ENCODE measurements at regions not wholly inside any gene's neighbourhood (a gene's known extent, or its start where the extent isn't known, plus 50 kb on each side); places are given as distances from the start of the nearest gene placed in this dataset.
"Not testable (repeated sequence)": the region's sequence is repeated elsewhere in the genome, so short reads cannot be mapped to it uniquely, and the experiment has no call there.

DNA sequence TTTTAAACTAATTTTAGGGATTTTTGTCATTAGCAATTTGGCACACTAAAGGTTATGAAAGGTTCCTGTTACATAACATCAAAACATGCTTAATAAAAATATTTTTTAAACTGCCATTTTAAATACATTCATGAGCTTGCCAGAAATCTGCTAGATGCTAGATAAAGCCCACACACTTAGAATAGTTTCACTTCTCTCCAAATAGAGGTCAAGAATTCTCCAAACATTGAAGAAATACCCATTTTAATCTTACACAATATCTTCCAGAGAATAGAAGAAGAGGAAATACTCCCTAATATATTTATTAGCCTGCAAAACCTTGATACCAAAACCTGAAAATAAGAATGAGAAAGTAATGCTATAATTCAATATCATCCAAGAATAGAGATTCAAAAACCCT lies 247.5 kb downstream of the PTH2R start:
- intact Hi-C loops (cut with DNase I) = no loop called here

DNA sequence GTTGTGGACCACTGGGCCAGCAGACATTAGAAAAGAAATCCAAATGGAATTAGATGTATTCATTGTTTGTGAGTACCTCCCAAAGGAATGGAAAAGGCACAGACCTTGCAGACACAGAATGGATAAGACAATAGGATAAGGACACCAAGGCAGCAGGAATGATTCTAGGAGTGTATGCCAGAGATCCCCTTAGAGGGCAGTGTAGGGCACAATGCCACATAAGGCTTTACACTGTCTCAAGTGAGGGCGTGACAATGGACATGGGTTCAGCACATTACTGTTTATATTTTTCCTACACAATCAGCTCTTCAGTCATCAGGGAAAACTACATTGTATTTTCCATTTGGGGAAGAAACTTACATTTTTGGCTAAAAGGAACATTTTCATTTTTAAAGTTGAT lies 250.9 kb downstream of the PTH2R start:
- H3K27me3 ChIP-seq (ENCODE audit: control insufficient read depth in 1 of 2, insufficient read depth in 2 of 2, low read length in 1 of 2) = no peaks in the 10 kb centered on the region
- no peaks in the 10 kb centered on the region for H3K36me3 ChIP-seq (ENCODE audit: control insufficient read depth in 1 of 2, insufficient read depth in 2 of 2, low read length in 1 of 2)
- DNase-seq = no peak
- no peak overlapping the region for H3K4me3 ChIP-seq (ENCODE audit: low read length in 2 of 2)
- 73 to 78% methylated on average over 1 of the region's 1 CpG for WGBS, 2 donors
- no peak overlapping the region for H3K27ac ChIP-seq (ENCODE audit: low read depth in 1 of 2, low read length in 2 of 2)
- H3K9me3 ChIP-seq (ENCODE audit: control insufficient read depth, low read length) = no peaks in the 10 kb centered on the region
- intact Hi-C loops (cut with DNase I) = no loop called here
- no peak for ATAC-seq (ENCODE audit: low FRiP score)
- no peaks in the 10 kb centered on the region for H3K4me1 ChIP-seq (ENCODE audit: control insufficient read depth in 1 of 2, insufficient read depth in 2 of 2, low read length in 2 of 2)

More for the DNA sequence above, 247.5 kb downstream of the PTH2R start:
- H3K4me1 ChIP-seq (ENCODE audit: control insufficient read depth in 1 of 2, insufficient read depth in 2 of 2, low read length in 2 of 2) = no peaks in the 10 kb centered on the region
- no peak overlapping the region for H3K4me3 ChIP-seq (ENCODE audit: low read length in 2 of 2)
- no peaks in the 10 kb centered on the region for H3K27me3 ChIP-seq (ENCODE audit: control insufficient read depth in 1 of 2, insufficient read depth in 2 of 2, low read length in 1 of 2)
- ATAC-seq (ENCODE audit: low FRiP score) (no peak), DNase-seq (no peak)
- H3K9me3 ChIP-seq (ENCODE audit: control insufficient read depth, low read length) = no peaks in the 10 kb centered on the region
- no peak overlapping the region for H3K27ac ChIP-seq (ENCODE audit: low read depth in 1 of 2, low read length in 2 of 2)
- H3K36me3 ChIP-seq (ENCODE audit: control insufficient read depth in 1 of 2, insufficient read depth in 2 of 2, low read length in 1 of 2) = no peaks in the 10 kb centered on the region

DNA sequence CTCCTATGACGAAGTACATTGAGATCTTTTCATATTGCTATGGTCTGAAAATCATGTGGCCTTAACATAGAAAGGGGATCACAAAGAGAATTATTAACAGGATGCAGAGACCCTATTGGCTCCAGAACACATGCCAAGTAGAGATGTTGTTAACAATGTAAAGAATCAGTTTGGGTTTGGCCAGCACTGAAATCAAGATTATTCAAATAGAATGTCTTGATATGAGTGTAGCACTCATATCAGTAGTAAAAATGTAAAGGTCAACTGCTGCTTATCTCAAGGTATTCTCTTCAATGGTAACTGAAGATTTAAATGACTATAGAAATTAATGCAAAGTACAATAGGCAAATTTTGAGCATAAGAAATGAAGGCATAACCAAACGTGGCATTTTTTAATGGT lies 262.8 kb downstream of the PTH2R start:
- Histone ChIP-seq H3K4me1 (ENCODE audit: control insufficient read depth in 1 of 2, insufficient read depth in 2 of 2, low read length in 2 of 2) (no peaks in the 10 kb centered on the region), H3K36me3 (ENCODE audit: control insufficient read depth in 1 of 2, insufficient read depth in 2 of 2, low read length in 1 of 2) (no peaks in the 10 kb centered on the region), H3K4me3 (ENCODE audit: low read length in 2 of 2) (no peak overlapping the region), H3K27ac (ENCODE audit: low read depth in 1 of 2, low read length in 2 of 2) (no peak overlapping the region), H3K9me3 (ENCODE audit: control insufficient read depth, low read length) (no peaks in the 10 kb centered on the region), H3K27me3 (ENCODE audit: control insufficient read depth in 1 of 2, insufficient read depth in 2 of 2, low read length in 1 of 2) (no peaks in the 10 kb centered on the region)
- DNase-seq (no peak), ATAC-seq (ENCODE audit: low FRiP score) (no peak)
- intact Hi-C loops (cut with DNase I) = no loop called here
- WGBS, 2 donors = 73 to 75% methylated on average over 2 of the region's 2 CpGs

DNA sequence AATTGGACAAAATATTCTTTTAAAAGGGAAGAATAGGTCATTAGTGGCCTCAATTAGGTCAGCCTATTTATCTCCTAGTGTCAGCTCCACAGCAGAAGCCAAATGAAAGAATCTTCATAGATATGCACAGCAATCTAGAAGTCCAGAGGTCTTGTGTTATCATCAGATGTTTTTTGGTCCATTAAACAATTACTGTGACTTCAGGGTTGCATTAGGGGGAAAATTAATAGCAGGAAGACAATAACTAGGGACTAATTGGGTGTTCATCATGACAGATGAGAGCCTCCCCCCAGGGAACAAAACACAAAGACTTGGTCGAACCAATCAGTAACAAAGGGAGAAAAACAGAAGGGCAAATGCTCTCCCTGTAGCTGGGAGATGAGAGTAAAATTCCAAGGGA lies 264.7 kb downstream of the PTH2R start:
- Histone ChIP-seq H3K27ac (ENCODE audit: low read depth in 1 of 2, low read length in 2 of 2) (no peak overlapping the region), H3K27me3 (ENCODE audit: control insufficient read depth in 1 of 2, insufficient read depth in 2 of 2, low read length in 1 of 2) (no peaks in the 10 kb centered on the region), H3K4me1 (ENCODE audit: control insufficient read depth in 1 of 2, insufficient read depth in 2 of 2, low read length in 2 of 2) (no peaks in the 10 kb centered on the region), H3K4me3 (ENCODE audit: low read length in 2 of 2) (no peak overlapping the region), H3K36me3 (ENCODE audit: control insufficient read depth in 1 of 2, insufficient read depth in 2 of 2, low read length in 1 of 2) (no peaks in the 10 kb centered on the region), H3K9me3 (ENCODE audit: control insufficient read depth, low read length) (no peaks in the 10 kb centered on the region)
- ATAC-seq (ENCODE audit: low FRiP score) (no peak), DNase-seq (no peak)
- 0 to 8% methylated on average over 1 of the region's 1 CpG for WGBS, 2 donors
- intact Hi-C loops (cut with DNase I) = no loop called here

DNA sequence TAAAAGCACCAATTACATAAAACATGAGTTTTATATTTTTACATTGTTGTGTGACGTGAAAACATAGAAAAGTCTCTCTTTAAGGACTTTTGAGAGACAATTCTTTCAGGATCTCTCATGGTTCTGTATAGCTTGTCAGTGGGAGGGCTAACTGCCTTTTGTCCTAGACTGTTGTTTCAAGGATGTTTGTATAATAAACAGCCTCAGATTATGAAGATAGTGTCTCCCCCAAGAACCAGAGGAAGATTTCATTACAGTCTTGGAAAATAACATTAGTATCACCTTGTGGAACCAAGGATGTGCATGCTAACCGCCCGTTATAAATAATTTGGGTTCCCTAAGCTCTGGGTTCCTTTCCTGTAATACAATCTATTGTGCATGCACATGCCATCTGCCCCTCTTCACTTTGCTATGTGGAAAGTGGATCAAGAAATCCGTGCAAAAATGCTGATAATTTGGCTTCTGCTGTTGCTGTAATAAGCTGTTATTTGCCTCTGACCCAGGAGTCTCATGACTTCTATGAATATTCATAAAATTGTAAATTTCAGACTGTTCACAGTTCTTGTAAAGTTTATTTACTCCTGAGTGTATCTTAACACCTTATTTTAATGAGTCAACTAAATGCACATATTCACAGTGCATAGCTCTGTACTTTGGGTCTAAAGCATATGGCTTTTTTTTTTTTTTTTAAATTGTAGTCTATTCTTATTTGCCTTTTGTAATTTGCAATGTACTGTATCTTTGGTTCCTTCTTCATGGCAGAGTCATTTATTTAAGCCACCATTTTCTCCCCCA lies 265.5 kb downstream of the PTH2R start:
- intact Hi-C loops (cut with DNase I) = no loop called here
- Histone ChIP-seq H3K4me1 (ENCODE audit: control insufficient read depth in 1 of 2, insufficient read depth in 2 of 2, low read length in 2 of 2) (no peaks in the 10 kb centered on the region), H3K9me3 (ENCODE audit: control insufficient read depth, low read length) (no peaks in the 10 kb centered on the region), H3K36me3 (ENCODE audit: control insufficient read depth in 1 of 2, insufficient read depth in 2 of 2, low read length in 1 of 2) (no peaks in the 10 kb centered on the region), H3K27me3 (ENCODE audit: control insufficient read depth in 1 of 2, insufficient read depth in 2 of 2, low read length in 1 of 2) (no peaks in the 10 kb centered on the region), H3K4me3 (ENCODE audit: low read length in 2 of 2) (no peak overlapping the region), H3K27ac (ENCODE audit: low read depth in 1 of 2, low read length in 2 of 2) (no peak overlapping the region)
- no peak for ATAC-seq (ENCODE audit: low FRiP score)
- WGBS, 2 donors = 57 to 58% methylated on average over 4 of the region's 4 CpGs
- no peak for DNase-seq

DNA sequence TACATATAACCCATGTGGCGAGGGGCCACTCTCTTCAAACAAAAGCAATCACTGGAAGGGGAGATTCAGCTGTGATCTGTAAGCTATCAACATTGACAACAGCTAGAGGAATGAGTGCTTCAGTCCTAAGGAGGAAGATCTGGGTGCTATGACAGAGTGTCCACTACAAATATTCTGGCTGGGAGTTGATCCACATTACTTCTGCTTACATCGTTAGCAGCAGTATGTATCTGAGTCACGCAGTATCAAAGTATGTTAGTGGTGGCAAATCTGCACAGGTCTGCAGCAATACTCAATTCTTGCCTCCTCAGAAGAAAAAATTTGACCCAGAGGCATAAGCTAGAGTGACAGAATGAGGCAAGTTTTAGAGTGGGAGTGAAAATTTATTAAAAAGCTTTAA lies 267.0 kb downstream of the PTH2R start:
- WGBS, 2 donors = 84 to 88% methylated on average over 3 of the region's 3 CpGs

DNA sequence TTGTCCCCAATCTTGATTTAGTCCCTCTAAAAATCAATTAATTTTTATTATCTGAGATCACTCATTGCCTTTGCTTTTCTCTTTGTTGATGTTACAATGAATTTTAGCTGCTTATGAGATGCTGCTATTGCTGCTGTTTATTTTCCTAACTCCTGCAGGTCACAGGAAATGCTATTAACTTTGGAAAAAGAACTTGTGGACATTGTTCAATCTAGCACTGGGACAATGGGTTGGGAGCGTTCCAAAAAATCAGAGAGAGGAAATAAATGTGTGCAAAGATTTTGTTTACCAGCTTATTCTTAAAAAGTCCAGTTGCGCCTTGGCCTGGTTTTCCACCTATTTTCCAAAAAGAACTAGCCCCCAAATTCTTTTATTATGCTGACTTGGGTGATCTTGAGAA lies 268.3 kb downstream of the PTH2R start:
- intact Hi-C loops (cut with DNase I) = no loop called here
- no peaks in the 10 kb centered on the region for H3K9me3 ChIP-seq (ENCODE audit: control insufficient read depth, low read length)
- DNase-seq = no peak
- H3K4me1 ChIP-seq (ENCODE audit: control insufficient read depth in 1 of 2, insufficient read depth in 2 of 2, low read length in 2 of 2) = no peaks in the 10 kb centered on the region
- no peak overlapping the region for H3K4me3 ChIP-seq (ENCODE audit: low read length in 2 of 2)
- WGBS, 2 donors = 82 to 84% methylated on average over 2 of the region's 2 CpGs
- no peak overlapping the region for H3K27ac ChIP-seq (ENCODE audit: low read depth in 1 of 2, low read length in 2 of 2)
- no peaks in the 10 kb centered on the region for H3K27me3 ChIP-seq (ENCODE audit: control insufficient read depth in 1 of 2, insufficient read depth in 2 of 2, low read length in 1 of 2)
- ATAC-seq (ENCODE audit: low FRiP score) = no peak
- no peaks in the 10 kb centered on the region for H3K36me3 ChIP-seq (ENCODE audit: control insufficient read depth in 1 of 2, insufficient read depth in 2 of 2, low read length in 1 of 2)

More for the DNA sequence above, 267.0 kb downstream of the PTH2R start:
- intact Hi-C loops (cut with DNase I) = no loop called here
- no peak for ATAC-seq (ENCODE audit: low FRiP score)
- no peaks in the 10 kb centered on the region for H3K4me1 ChIP-seq (ENCODE audit: control insufficient read depth in 1 of 2, insufficient read depth in 2 of 2, low read length in 2 of 2)
- no peaks in the 10 kb centered on the region for H3K27me3 ChIP-seq (ENCODE audit: control insufficient read depth in 1 of 2, insufficient read depth in 2 of 2, low read length in 1 of 2)
- H3K27ac ChIP-seq (ENCODE audit: low read depth in 1 of 2, low read length in 2 of 2) = no peak overlapping the region
- no peaks in the 10 kb centered on the region for H3K36me3 ChIP-seq (ENCODE audit: control insufficient read depth in 1 of 2, insufficient read depth in 2 of 2, low read length in 1 of 2)
- H3K4me3 ChIP-seq (ENCODE audit: low read length in 2 of 2) = no peak overlapping the region
- DNase-seq = no peak
- no peaks in the 10 kb centered on the region for H3K9me3 ChIP-seq (ENCODE audit: control insufficient read depth, low read length)

DNA sequence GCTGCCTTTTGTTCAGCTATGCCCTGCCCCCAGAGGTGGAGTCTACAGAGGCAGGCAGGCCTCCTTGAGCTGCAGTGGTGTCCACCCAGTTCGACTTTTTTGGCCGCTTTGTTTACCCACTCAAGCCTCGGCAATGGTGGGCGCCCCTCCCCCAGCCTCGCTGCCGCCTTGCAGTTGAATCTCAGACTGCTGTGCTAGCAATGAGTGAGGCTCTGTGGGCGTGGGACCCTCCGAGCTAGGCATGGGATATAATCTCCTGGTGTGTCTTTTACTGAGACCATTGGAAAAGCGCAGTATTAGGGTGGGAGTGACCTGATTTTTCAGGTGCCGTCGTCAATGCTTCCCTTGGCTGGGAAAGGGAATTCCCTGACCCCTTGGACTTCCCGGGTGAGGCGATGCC lies 279.3 kb downstream of the PTH2R start:
- not testable (repeated sequence) for H3K36me3 ChIP-seq (ENCODE audit: control insufficient read depth in 1 of 2, insufficient read depth in 2 of 2, low read length in 1 of 2); ATAC-seq (ENCODE audit: low FRiP score)
- peak in 1 of 2 donors; percentile 57 for DNase-seq

DNA sequence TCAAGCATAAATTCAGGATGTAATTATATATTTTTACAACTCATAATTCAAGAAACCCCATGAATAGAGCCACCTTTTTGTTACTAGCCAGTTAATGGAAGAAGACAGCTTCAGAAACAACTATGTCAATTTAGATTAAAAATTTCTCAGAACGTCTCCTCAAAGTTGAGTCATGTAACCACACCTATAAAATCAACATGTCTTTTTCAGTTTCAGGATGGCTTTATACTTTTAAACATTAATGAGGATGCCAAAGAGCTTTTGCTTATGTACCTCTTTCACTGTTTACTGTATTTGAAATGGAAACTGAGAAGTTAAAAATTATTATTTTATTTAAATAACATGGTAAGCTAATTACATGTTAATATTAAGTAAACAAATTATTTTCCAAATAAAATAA lies 280.1 kb downstream of the PTH2R start:
- no peak for ATAC-seq (ENCODE audit: low FRiP score)
- intact Hi-C loops (cut with DNase I) = no loop called here
- DNase-seq = no peak
- Histone ChIP-seq H3K36me3 (ENCODE audit: control insufficient read depth in 1 of 2, insufficient read depth in 2 of 2, low read length in 1 of 2) (no peaks in the 10 kb centered on the region), H3K4me1 (ENCODE audit: control insufficient read depth in 1 of 2, insufficient read depth in 2 of 2, low read length in 2 of 2) (no peaks in the 10 kb centered on the region), H3K4me3 (ENCODE audit: low read length in 2 of 2) (no peak overlapping the region), H3K27ac (ENCODE audit: low read depth in 1 of 2, low read length in 2 of 2) (no peak overlapping the region), H3K9me3 (ENCODE audit: control insufficient read depth, low read length) (no peaks in the 10 kb centered on the region), H3K27me3 (ENCODE audit: control insufficient read depth in 1 of 2, insufficient read depth in 2 of 2, low read length in 1 of 2) (no peaks in the 10 kb centered on the region)
- 77 to 82% methylated on average over 1 of the region's 1 CpG for WGBS, 2 donors

More for the DNA sequence above, 279.3 kb downstream of the PTH2R start:
- H3K27me3 ChIP-seq (ENCODE audit: control insufficient read depth in 1 of 2, insufficient read depth in 2 of 2, low read length in 1 of 2); H3K4me1 ChIP-seq (ENCODE audit: control insufficient read depth in 1 of 2, insufficient read depth in 2 of 2, low read length in 2 of 2); H3K4me3 ChIP-seq (ENCODE audit: low read length in 2 of 2); H3K9me3 ChIP-seq (ENCODE audit: control insufficient read depth, low read length); intact Hi-C loops (cut with DNase I); H3K27ac ChIP-seq (ENCODE audit: low read depth in 1 of 2, low read length in 2 of 2): not testable (repeated sequence)
- WGBS, 2 donors = 93 to 97% methylated on average over 13 of the region's 13 CpGs

Measured in aorta (tissue), 5 donors.